ENCODE measurements at regions not wholly inside any gene's neighbourhood (a gene's known extent, or its start where the extent isn't known, plus 50 kb on each side); places are given as distances from the start of the nearest gene placed in this dataset.

GRCh38 chr13:73988461-73988860 lies 145.7 kb downstream of the KLF12 start:
- TF ChIP-seq, protein P1, sequence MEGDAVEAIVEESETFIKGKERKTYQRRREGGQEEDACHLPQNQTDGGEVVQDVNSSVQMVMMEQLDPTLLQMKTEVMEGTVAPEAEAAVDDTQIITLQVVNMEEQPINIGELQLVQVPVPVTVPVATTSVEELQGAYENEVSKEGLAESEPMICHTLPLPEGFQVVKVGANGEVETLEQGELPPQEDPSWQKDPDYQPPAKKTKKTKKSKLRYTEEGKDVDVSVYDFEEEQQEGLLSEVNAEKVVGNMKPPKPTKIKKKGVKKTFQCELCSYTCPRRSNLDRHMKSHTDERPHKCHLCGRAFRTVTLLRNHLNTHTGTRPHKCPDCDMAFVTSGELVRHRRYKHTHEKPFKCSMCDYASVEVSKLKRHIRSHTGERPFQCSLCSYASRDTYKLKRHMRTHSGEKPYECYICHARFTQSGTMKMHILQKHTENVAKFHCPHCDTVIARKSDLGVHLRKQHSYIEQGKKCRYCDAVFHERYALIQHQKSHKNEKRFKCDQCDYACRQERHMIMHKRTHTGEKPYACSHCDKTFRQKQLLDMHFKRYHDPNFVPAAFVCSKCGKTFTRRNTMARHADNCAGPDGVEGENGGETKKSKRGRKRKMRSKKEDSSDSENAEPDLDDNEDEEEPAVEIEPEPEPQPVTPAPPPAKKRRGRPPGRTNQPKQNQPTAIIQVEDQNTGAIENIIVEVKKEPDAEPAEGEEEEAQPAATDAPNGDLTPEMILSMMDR (IDR thresholded peaks at IDR 0.05; ENCODE audit: insufficient read depth, low read depth, low read length, missing control alignments) = no peak
- H3K4me3 ChIP-seq (ENCODE audit: low read length) = no peak overlapping the region
- DNase-seq (ENCODE audit: low read depth) = no peak

- TF ChIP-seq, protein P1 (IDR thresholded peaks at IDR 0.05; ENCODE audit: insufficient read depth, low read depth, low read length, missing control alignments) = no peak
- H3K4me3 ChIP-seq (ENCODE audit: low read length) = no peak overlapping the region
Observed at GRCh38 chr13:73987618-73988017, 146.6 kb downstream of the KLF12 start.

GRCh38 chr13:73985783-73986182 lies 148.4 kb downstream of the KLF12 start:
- H3K4me3 ChIP-seq (ENCODE audit: low read length) = no peak overlapping the region
- TF ChIP-seq, protein P1 (IDR thresholded peaks at IDR 0.05; ENCODE audit: insufficient read depth, low read depth, low read length, missing control alignments) = no peak
- DNase-seq (ENCODE audit: low read depth) = no peak

More at GRCh38 chr13:73987618-73988017, 146.6 kb downstream of the KLF12 start:
- no peak for DNase-seq (ENCODE audit: low read depth)

GRCh38 chr13:73984949-73985691 lies 149.1 kb downstream of the KLF12 start:
- H3K4me3 ChIP-seq (ENCODE audit: low read length) = no peak overlapping the region
- TF ChIP-seq, protein P1 (IDR thresholded peaks at IDR 0.05; ENCODE audit: insufficient read depth, low read depth, low read length, missing control alignments) = no peak
- no peak for DNase-seq (ENCODE audit: low read depth)

DNA sequence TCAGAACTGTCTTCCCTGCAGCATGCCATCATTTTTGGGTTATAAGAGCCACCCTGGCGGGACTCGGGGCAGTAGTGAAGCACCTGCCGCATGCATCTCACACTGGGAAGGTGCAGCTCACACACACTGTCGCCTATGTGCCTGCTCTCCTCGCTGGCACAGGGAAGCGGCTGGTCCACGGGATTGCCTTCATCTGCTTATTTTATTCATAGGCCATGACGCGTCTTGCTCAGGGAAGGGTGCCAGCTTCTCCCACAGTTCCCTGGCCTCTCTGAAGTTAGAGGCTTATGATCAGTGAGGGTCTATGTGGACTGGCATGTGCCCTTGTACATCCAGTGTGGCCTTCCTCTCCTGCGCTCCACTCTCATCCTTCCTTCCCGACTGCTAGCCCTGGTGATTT lies 150.0 kb downstream of the KLF12 start:
- TF ChIP-seq, protein P1 (IDR thresholded peaks at IDR 0.05; ENCODE audit: insufficient read depth, low read depth, low read length, missing control alignments) = no peak
- DNase-seq (ENCODE audit: low read depth) = no peak
- no peak overlapping the region for H3K4me3 ChIP-seq (ENCODE audit: low read length)

- DNase-seq (ENCODE audit: low read depth) = no peak
- TF ChIP-seq, protein P1 (IDR thresholded peaks at IDR 0.05; ENCODE audit: insufficient read depth, low read depth, low read length, missing control alignments) = no peak
- H3K4me3 ChIP-seq (ENCODE audit: low read length) = no peak overlapping the region
Observed at GRCh38 chr13:73983109-73983508, 151.1 kb downstream of the KLF12 start.

DNA sequence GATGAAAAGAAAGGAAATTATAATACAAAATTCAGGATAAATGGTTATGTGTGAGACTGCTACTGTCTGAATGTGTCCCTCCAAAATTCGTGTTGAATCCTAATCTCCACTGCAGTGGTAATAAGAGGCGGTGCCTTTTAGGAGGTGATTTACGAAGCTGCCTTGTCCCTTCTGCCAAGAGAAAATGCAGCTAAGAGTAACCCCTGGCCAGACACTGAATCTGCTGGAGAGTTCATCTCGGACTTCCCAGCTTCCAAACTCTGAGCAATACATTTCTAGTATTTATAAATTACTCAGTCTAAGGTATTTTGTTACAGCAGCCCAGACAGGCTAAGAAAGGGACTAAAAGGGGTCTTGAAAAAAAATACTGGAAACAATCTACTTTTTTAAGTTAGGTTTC lies 152.6 kb downstream of the KLF12 start:
- H3K4me3 ChIP-seq (ENCODE audit: low read length) = no peak overlapping the region
- no peak for DNase-seq (ENCODE audit: low read depth)
- TF ChIP-seq, protein P1 (IDR thresholded peaks at IDR 0.05; ENCODE audit: insufficient read depth, low read depth, low read length, missing control alignments) = no peak
